Cardiac fibroblast (primary cell): ENCODE measurements at regions not wholly inside any gene's neighbourhood (a gene's known extent, or its start where the extent isn't known, plus 50 kb on each side); places are given as distances from the start of the nearest gene placed in this dataset.

Experiments
- DNase-seq, 2 donors: peaks; one replicate each; pipeline versions ENCODE4 v3.0.0 to v3.0.0-alpha.2; 2010; ENCODE audit warnings: low read depth in 2 of 2
- H3K4me3 ChIP-seq, 2 donors: replicated peaks in 1 of 2; 1 replicate in 1 of 2; 2 replicates in 1 of 2; pipeline ENCODE4 v1.5.1; 2011; ENCODE audit warnings: low read depth in 2 of 2, low read length in 2 of 2, mild to moderate bottlenecking in 2 of 2, moderate library complexity in 1 of 2
- TF ChIP-seq, protein P1 (sequence below): IDR thresholded peaks from one replicate; pipeline ENCODE4 v1.5.1; 2011; ENCODE audit warnings: low read depth, mild to moderate bottlenecking, low read length, inconsistent platforms

DNA sequence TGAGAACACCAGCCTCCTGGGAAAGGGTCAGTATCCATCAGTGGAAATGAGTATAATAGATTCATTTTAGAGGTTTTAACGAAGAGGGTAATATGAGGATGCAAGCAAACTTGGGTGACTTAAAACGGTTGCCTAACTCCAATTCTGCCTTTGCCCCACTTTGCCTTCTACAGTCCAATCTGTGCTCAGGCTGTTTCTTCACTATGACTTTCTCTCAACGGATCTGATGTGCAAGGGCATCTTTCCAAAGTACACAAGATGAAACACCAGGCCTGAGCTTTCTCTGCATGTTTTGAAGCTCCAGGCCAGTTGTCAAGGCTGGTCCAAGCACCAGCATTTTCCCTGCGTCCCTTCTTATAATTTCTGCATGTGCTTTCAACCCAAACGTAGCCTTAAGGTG, 68.0 kb upstream of the TMEM164 start:
- peak; percentile 75 to 88 for DNase-seq
- TF ChIP-seq, protein P1, sequence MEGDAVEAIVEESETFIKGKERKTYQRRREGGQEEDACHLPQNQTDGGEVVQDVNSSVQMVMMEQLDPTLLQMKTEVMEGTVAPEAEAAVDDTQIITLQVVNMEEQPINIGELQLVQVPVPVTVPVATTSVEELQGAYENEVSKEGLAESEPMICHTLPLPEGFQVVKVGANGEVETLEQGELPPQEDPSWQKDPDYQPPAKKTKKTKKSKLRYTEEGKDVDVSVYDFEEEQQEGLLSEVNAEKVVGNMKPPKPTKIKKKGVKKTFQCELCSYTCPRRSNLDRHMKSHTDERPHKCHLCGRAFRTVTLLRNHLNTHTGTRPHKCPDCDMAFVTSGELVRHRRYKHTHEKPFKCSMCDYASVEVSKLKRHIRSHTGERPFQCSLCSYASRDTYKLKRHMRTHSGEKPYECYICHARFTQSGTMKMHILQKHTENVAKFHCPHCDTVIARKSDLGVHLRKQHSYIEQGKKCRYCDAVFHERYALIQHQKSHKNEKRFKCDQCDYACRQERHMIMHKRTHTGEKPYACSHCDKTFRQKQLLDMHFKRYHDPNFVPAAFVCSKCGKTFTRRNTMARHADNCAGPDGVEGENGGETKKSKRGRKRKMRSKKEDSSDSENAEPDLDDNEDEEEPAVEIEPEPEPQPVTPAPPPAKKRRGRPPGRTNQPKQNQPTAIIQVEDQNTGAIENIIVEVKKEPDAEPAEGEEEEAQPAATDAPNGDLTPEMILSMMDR = no peak

DNA sequence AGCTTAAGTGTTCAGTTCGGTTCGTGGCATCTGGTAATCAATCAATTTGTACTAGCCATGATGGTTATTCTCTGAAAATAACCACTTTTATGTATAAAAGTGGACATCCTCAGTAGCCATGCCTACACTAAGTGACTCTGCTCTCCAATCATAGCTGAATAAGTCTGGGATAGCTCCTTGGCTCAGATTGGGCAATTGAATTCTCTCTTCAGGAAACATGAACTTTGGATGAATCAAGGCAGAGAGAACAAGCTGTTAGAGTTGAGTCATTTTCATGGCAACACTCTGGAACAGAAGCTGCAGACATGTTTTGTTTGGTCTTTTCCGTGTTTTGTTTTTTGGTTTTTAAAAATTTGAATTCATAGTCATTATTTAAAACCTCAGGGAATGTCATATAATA, 66.8 kb upstream of the TMEM164 start:
- TF ChIP-seq, protein P1 = no peak
- no peak overlapping the region for H3K4me3 ChIP-seq
- peak; percentile 63 to 88 for DNase-seq

More for the DNA sequence above, 68.0 kb upstream of the TMEM164 start:
- H3K4me3 ChIP-seq = no peak overlapping the region

DNA sequence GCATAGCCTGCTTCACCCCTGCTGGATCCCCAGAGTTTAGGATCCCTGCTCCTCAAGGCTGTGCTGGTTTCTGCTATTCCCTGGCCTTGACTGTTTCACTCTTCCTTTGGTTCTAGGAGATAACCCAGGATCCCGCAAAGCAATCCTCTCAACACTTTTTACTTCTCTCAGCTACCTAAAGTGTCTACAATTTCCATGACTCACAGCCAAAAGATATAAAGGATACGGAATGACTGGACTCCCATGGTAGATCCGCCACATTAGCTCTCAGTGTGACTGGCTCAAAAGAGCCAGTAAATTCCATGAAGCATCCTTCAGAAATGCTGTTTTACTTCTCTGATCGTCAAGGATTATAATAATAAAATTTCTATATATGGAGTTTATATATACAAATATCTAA, 66.3 kb upstream of the TMEM164 start:
- H3K4me3 ChIP-seq = no peak overlapping the region
- TF ChIP-seq, protein P1 = no peak
- peak in 1 of 2 donors; percentile 75 for DNase-seq

DNA sequence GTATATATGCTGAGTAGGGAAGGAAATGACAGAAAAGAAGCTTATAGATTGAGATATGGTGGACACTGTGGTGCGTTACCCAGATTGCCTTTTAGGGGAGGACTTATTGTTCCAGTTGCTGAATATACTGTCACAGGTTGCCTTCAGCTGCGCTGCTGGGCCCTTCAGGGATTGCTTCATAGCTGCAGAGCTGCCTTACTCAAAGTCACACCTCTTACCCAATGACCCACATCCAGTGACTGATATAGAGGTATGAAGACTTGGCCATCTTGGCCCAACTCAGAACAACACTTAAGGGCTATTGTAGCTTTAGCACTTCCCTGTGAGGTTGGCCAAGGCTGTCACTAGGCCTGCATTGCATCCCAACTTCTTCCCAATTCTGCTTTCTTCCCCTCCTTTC, 63.4 kb upstream of the TMEM164 start:
- TF ChIP-seq, protein P1 = no peak
- no peak overlapping the region for H3K4me3 ChIP-seq
- DNase-seq = no peak

DNA sequence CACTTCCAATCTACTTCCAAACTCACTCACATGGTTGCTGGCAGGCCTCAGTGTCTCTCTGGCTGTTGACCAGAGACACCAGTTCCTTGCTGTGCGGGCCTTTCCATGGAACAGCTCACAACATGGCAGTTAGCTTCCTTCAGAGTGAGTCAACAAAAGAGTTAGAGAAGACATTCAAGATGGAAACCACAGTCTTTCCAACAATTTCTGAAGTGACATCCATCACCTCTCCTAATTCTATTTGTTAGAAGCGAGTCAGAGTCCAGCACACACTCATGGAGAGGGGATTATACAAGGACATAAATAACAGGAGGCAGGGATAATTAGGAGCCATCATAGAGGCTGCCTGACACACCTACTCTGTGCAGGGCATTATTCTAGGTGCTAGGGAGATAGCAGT, 62.5 kb upstream of the TMEM164 start:
- TF ChIP-seq, protein P1 = no peak
- no peak overlapping the region for H3K4me3 ChIP-seq
- DNase-seq = no peak

DNA sequence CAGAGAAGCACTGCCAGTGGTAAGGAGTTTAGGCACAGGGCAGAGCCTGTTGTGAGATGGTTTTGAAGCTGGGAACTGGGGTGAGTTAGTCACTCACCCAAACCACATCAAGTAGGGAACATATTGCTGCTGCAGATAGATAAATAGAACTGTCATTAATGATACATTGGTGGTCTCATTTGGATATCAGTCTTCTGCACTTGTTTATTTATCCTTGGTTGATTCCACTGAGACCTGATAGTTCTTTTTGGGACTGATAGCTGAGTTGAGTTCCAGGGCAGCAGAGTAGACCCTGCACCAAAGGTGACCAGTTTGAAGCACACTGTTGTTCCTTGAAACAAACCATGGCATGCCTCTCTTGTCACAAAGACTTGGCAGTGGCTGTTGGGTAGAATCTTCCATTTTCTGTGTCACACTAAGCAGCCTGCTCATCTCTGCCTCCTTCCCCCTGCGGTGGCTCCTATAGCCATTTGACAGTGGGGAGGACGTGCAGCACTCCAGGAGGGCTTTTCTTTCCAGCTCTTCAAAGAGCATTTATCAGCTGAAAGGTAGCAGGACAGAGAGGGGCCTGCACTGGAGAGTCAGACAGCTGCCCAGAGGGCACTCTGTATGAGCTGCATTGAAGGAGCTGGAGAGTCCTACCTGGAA, 59.7 kb upstream of the TMEM164 start:
- no peak for DNase-seq
- H3K4me3 ChIP-seq = no peak overlapping the region
- TF ChIP-seq, protein P1 = no peak

DNA sequence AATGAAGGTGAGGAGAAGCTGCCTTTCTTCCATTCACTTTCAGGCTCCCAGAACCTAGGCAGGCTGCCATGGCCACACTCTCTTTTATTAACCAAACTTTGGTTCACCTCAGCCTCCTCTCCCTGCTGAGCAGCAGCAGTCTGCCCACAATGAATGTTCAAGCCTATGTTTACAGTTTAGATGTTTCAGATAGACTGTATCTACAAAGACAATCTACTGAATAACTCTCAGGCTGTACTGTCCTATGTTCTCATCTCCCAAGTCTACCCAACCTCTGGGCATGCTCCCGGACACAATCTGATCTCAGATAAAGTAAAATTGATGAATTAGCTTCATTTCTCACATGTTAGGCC, 59.2 kb upstream of the TMEM164 start:
- DNase-seq = no peak
- TF ChIP-seq, protein P1 = no peak
- no peak overlapping the region for H3K4me3 ChIP-seq
